ENCODE measurements at regions not wholly inside any gene's neighbourhood (a gene's known extent, or its start where the extent isn't known, plus 50 kb on each side); places are given as distances from the start of the nearest gene placed in this dataset.

GRCh38 chr19:28502879-28503734 lies 709.8 kb downstream of the UQCRFS1 start:
- H3K27me3 ChIP-seq, result no peaks in the 10 kb centered on the region
- no peaks in the 10 kb centered on the region for H3K36me3 ChIP-seq
- no peak for DNase-seq
- ATAC-seq, result no peak
- no peak overlapping the region for H3K27ac ChIP-seq
- no peak for TF ChIP-seq CTCF (IDR thresholded peaks at IDR 0.05)
- H3K4me3 ChIP-seq, result no peak overlapping the region
- H3K9me3 ChIP-seq, result no peaks in the 10 kb centered on the region
- peaks cover 0 to 30% of the 10 kb centered on the region in 2 donors for H3K4me1 ChIP-seq
- intact Hi-C loops (cut with DNase I), result no loop called here

- no peak overlapping the region for H3K4me3 ChIP-seq
- ATAC-seq, result no peak
- H3K27me3 ChIP-seq, result no peaks in the 10 kb centered on the region
- intact Hi-C loops (cut with DNase I), result no loop called here
- no peak for TF ChIP-seq CTCF (IDR thresholded peaks at IDR 0.05)
- H3K27ac ChIP-seq, result peak overlapping the region in 1 of 2 donors; percentile 64
- peaks cover 0 to 30% of the 10 kb centered on the region in 2 donors for H3K4me1 ChIP-seq
- no peaks in the 10 kb centered on the region for H3K9me3 ChIP-seq
- no peaks in the 10 kb centered on the region for H3K36me3 ChIP-seq
- no peak for DNase-seq
These were observed 711.0 kb downstream of the UQCRFS1 start for GRCh38 chr19:28501976-28502375.

GRCh38 chr19:28500982-28501630 lies 711.8 kb downstream of the UQCRFS1 start:
- no peak for ATAC-seq

GRCh38 chr19:28500296-28500695 lies 712.7 kb downstream of the UQCRFS1 start:
- H3K27ac ChIP-seq, result peak overlapping the region in 1 of 2 donors; percentile 64
- no peak for TF ChIP-seq CTCF (IDR thresholded peaks at IDR 0.05)
- H3K27me3 ChIP-seq, result no peaks in the 10 kb centered on the region
- DNase-seq (peak in 1 of 4 donors; percentile 25), ATAC-seq (peak; percentile 44)
- intact Hi-C loops (cut with DNase I), result no loop called here
- H3K36me3 ChIP-seq, result no peaks in the 10 kb centered on the region
- H3K9me3 ChIP-seq, result no peaks in the 10 kb centered on the region
- H3K4me3 ChIP-seq, result no peak overlapping the region
- peaks cover 0 to 30% of the 10 kb centered on the region in 2 donors for H3K4me1 ChIP-seq

More at GRCh38 chr19:28500982-28501630, 711.8 kb downstream of the UQCRFS1 start:
- Histone ChIP-seq H3K9me3 (no peaks in the 10 kb centered on the region), H3K27ac (peak overlapping the region in 1 of 2 donors; percentile 64), H3K4me1 (peaks cover 0 to 30% of the 10 kb centered on the region in 2 donors), H3K4me3 (no peak overlapping the region), H3K27me3 (no peaks in the 10 kb centered on the region), H3K36me3 (no peaks in the 10 kb centered on the region)
- no peak for TF ChIP-seq CTCF (IDR thresholded peaks at IDR 0.05)
- DNase-seq, result no peak
- intact Hi-C loops (cut with DNase I), result no loop called here

GRCh38 chr19:28498404-28498976 lies 714.5 kb downstream of the UQCRFS1 start:
- Histone ChIP-seq H3K27ac (no peak overlapping the region), H3K4me1 (peaks cover 0 to 26% of the 10 kb centered on the region in 2 donors), H3K9me3 (no peaks in the 10 kb centered on the region), H3K4me3 (no peak overlapping the region), H3K27me3 (no peaks in the 10 kb centered on the region), H3K36me3 (no peaks in the 10 kb centered on the region)
- DNase-seq (no peak), ATAC-seq (no peak)
- intact Hi-C loops (cut with DNase I), result no loop called here
- TF ChIP-seq CTCF (IDR thresholded peaks at IDR 0.05), result no peak

Data from left lung (tissue), 4 donors.